ENCODE measurements at regions not wholly inside any gene's neighbourhood (a gene's known extent, or its start where the extent isn't known, plus 50 kb on each side); places are given as distances from the start of the nearest gene placed in this dataset.

- POLR2A ChIA-PET: no interaction called here
- no peaks in the 10 kb centered on the region for H4K20me1 ChIP-seq (ENCODE audit: insufficient read depth)
- no peaks in the 10 kb centered on the region for H3K36me3 ChIP-seq (replicated peaks in 1 of 2; ENCODE audit: control insufficient read depth in 1 of 2, insufficient read depth in 2 of 2, low read length in 1 of 2)
- no peak overlapping the region for H3K9ac ChIP-seq
- no peaks in the 10 kb centered on the region for H3F3A ChIP-seq (replicated peaks; ENCODE audit: insufficient read depth)
- no peak for DNase-seq
- TF ChIP-seq FOXM1 (IDR thresholded peaks at IDR 0.05; ENCODE audit: low read depth) (no peak), ZBTB33 (IDR thresholded peaks at IDR 0.05; ENCODE audit: borderline replicate concordance, low read depth) (no peak), MAX (IDR thresholded peaks at IDR 0.05; ENCODE audit: low read depth) (no peak), CTCF (IDR thresholded peaks at IDR 0.05) (no peak)
- H3K9me2 ChIP-seq: no peaks in the 10 kb centered on the region
- no peaks in the 10 kb centered on the region for H3K27me3 ChIP-seq (ENCODE audit: insufficient read depth)
- no peaks in the 10 kb centered on the region for H3K4me1 ChIP-seq (ENCODE audit: control insufficient read depth in 1 of 2, insufficient read depth in 2 of 2, low read depth in 1 of 2, low read length in 1 of 2)
- no peak overlapping the region for H3K4me2 ChIP-seq
- no peak overlapping the region for H3K4me3 ChIP-seq (ENCODE audit: low read depth in 2 of 2, low read length in 1 of 2)
- no peak overlapping the region for H2AFZ ChIP-seq (ENCODE audit: low read depth)
- CTCF ChIA-PET: no interaction called here
- no peak overlapping the region for H3K27ac ChIP-seq (ENCODE audit: low read depth in 2 of 2, low read length in 1 of 2)
- H3K79me2 ChIP-seq (ENCODE audit: insufficient read depth): no peaks in the 10 kb centered on the region
- no peaks in the 10 kb centered on the region for H3K9me3 ChIP-seq
Measured at GRCh38 chr3:70780790-70781189, 468.4 kb upstream of the MDFIC2 start.

- Histone ChIP-seq H3K27ac (ENCODE audit: low read depth in 2 of 2, low read length in 1 of 2) (no peak overlapping the region), H3K4me1 (ENCODE audit: control insufficient read depth in 1 of 2, insufficient read depth in 2 of 2, low read depth in 1 of 2, low read length in 1 of 2) (no peaks in the 10 kb centered on the region), H3K36me3 (replicated peaks in 1 of 2; ENCODE audit: control insufficient read depth in 1 of 2, insufficient read depth in 2 of 2, low read length in 1 of 2) (no peaks in the 10 kb centered on the region), H3K9ac (no peak overlapping the region), H3K79me2 (ENCODE audit: insufficient read depth) (no peaks in the 10 kb centered on the region), H2AFZ (ENCODE audit: low read depth) (no peak overlapping the region), H3F3A (replicated peaks; ENCODE audit: insufficient read depth) (no peaks in the 10 kb centered on the region), H3K27me3 (ENCODE audit: insufficient read depth) (no peaks in the 10 kb centered on the region), H3K9me3 (no peaks in the 10 kb centered on the region), H4K20me1 (ENCODE audit: insufficient read depth) (no peaks in the 10 kb centered on the region), H3K9me2 (no peaks in the 10 kb centered on the region), H3K4me2 (no peak overlapping the region), H3K4me3 (ENCODE audit: low read depth in 2 of 2, low read length in 1 of 2) (no peak overlapping the region)
- CTCF ChIA-PET: no interaction called here
- 73% methylated on average over 4 of the region's 4 CpGs for WGBS (ENCODE audit: low lambda C conversion rate)
- POLR2A ChIA-PET: no interaction called here
- TF ChIP-seq REST (IDR thresholded peaks at IDR 0.05; ENCODE audit: low read depth, low read length): no peak
- no peak for TF ChIP-seq MEF2A (IDR thresholded peaks at IDR 0.05; ENCODE audit: borderline replicate concordance, low read depth)
- TF ChIP-seq IRF3 (IDR thresholded peaks at IDR 0.05; ENCODE audit: low read depth, low read length): no peak
- TF ChIP-seq TCF12 (IDR thresholded peaks at IDR 0.05): no peak
- TF ChIP-seq MAX (IDR thresholded peaks at IDR 0.05; ENCODE audit: low read depth): no peak
- no peak for TF ChIP-seq JUND (IDR thresholded peaks at IDR 0.05)
- no peak for DNase-seq
Measured at GRCh38 chr3:70779296-70779695, 466.9 kb upstream of the MDFIC2 start.
